GM04503 (cell line): ENCODE measurements at regions not wholly inside any gene's neighbourhood (a gene's known extent, or its start where the extent isn't known, plus 50 kb on each side); places are given as distances from the start of the nearest gene placed in this dataset.
A peak's percentile ranks its signal among the peaks of the same experiment; 100 is the strongest.

Experiments
- DNase-seq: peaks from one replicate; pipeline ENCODE4 v3.0.0-alpha.2; 2012; ENCODE audit warnings: low read depth

DNA sequence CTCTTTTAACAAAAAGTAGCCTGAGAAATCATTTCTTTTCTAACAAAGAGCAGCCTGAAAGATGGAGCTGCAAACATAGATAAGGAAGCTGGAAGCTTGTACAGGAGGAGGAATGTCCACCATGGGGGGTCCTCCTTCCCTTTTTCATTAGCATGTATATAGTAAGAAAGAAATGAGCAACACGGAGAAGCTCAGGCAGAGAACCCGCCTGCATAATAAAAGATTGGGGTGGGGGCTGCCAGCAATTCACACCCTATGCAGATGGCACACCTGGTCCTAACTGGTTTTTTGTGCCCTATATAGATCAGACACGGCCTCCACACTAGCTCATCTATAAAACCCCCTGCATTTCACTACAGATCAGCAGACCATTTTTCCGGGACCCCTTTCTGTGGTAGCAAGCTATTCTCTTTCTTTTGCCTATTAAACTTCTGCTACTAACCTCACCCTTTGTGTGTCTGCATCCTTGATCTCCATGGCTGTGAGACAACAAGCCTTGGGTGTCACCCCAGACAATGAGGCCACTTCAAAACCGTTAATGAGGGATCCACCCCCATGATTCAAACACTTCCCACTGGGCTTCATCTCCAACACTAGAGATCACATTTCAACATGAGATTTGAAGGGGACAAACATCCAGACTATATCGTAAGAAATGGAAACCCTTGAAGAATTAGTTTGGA, 167.5 kb upstream of the FREM2 start:
- no peak for DNase-seq

GRCh38 chr13:38520041-38520440, 166.8 kb upstream of the FREM2 start:
- DNase-seq: no peak

DNA sequence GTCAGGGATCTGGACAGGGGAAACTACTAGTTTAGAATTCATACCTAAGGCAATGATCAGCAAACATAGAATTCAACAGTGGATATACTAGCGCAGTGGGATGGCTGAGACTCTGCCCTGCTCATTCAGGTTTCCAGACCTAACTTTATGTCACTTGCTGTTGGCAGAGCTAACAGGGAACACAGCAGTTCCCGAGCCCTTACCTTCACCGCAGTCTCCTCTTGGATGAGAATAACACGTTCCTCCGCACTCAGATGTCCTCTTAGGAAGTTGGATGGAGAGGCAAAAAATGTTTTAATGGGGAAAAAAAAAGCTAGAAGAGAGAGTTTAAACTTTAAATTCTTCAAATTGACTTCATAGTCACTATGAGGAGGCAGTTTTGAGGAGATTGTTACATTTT, 159.7 kb upstream of the FREM2 start:
- DNase-seq: no peak

GRCh38 chr13:38528986-38529385, 157.9 kb upstream of the FREM2 start:
- DNase-seq: no peak

DNA sequence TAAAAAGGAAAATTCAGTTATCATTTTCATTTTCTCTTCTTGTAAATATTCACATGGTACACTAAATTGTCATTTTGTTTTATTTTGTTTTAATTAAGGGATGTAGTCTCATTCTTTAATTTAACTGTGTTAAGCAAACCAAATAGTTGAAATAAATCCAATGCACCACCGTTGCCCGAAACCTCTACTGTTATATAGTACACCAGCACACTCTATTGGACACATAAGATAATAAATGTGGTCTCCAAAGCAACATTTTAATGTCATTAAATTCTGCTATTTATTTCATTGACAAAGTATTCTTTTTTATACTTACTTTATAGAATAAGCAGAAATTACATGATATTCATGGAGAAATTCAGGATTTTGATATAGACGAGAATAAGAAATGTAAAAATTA, 156.4 kb upstream of the FREM2 start:
- DNase-seq: no peak

- DNase-seq: no peak
Observed at GRCh38 chr13:38535261-38535660, 151.6 kb upstream of the FREM2 start.

GRCh38 chr13:38537051-38537450, 149.8 kb upstream of the FREM2 start:
- DNase-seq: no peak

DNA sequence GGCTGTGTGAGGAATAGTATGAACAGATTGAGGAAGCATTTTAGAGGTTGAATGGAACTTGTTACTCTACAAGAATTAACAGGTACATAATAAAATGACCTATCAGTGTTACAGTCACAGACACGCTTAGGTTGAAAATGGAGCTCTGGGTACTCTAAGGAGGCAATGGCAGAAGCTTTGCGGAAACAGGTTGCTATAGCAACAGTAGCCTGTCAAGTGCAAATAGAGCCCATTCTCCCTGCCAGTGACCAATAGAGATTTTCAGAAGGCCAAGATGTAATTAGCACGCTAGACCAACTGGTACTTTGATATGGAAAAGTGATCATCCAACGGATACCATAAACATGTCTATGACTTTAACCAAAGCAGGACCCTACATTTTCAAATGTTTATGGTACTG, 148.5 kb upstream of the FREM2 start:
- DNase-seq: no peak

GRCh38 chr13:38539632-38540031, 147.2 kb upstream of the FREM2 start:
- DNase-seq: no peak

DNA sequence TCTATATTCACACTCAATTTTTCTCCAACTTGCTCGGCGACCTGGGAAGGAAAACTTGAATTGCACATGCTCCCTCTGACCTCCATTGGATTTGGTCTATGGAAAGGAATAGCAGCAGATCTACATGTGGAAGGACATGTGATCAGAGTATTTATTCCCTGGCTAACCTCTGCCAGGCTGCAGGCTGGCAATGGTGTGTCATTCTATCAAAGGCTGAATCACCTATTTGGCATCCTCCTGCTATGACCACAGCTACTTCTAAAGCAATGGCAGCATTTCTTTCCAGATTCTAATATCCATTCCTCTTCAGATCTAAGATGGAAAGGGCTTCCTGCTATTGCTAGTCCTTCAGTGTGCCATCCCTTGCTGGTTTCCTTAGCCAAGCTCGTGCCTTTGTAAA, 144.3 kb upstream of the FREM2 start:
- DNase-seq: no peak

- no peak for DNase-seq
Observed at GRCh38 chr13:38543561-38543960, 143.3 kb upstream of the FREM2 start.

DNA sequence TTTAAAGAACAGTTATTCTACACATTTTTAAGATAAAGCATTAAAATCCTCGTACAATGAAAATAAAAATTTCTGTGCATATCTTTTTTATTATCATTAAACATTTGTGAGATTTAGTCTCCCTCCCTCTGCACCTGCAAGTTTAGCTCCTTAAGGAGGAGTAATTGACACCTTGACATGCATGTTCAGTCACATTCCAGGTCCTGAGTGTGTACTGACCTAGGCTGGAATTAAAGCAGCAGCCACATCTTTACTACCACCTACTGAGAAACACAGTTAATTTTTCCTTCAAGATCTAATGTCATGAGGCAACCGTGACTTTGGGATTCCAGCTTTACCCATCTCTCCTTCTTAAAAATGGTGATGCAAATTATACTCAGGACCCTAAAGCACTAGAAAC, 123.1 kb upstream of the FREM2 start:
- no peak for DNase-seq

DNA sequence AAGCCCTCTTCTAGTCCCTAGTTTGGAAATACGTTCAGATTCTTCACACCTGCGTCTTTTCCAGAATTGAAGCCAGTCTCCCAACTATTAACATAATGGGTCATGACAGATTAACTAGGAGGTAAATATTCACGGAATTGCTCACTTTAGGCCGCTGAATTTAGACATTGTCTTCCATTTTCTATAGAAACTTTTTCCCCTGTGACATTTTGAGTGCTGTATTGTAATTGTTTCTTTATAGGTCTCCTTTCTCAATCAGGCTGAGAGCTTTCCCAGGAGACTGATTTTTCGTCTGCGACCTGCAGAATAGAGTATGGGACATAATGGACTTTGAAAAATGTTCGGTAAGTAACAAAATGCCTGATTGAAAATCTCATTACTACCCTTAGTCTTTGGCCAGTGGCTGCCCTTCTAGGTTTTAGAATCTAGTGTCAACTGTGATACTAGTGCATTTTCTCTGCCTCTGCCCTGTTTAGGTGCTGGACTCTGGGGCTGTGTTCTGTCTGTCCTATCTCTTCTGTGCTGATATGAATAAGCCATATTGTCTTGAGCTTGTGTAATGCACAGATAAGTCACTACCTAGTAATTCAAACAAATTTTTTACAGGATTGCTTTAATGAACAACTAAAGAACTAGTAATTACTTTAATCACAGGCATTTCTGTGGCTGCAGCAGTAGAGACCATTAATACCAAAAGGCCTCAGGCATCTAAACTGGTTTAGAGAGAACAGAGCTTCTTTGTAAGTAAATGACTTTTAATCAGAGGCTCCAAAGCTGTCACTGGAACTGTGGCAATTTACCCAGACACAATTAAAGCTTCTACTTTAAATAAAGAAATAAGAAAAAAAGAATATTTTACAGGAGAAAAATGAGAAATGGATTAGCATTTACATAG, 122.4 kb upstream of the FREM2 start:
- DNase-seq: no peak

DNA sequence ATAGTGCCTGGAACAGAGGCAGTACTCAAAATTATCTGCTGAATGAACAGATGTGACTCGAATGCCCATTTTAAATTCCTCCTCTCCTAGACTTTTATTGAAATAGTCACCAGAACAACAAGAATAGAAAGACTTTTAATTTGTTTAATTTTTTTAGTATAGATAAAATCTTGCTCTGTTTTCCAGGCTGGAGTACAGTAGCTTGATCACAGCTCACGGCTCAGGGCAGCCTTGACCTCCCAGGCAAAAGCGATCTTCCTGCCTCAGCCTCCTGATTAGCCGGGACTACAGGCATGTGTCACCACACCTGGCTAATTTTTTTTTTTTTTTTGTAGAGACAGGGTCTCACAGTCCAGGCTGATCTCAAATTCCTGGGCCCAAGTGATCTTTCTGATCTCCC, 120.9 kb upstream of the FREM2 start:
- no peak for DNase-seq

- no peak for DNase-seq
Observed at GRCh38 chr13:38566519-38566918, 120.4 kb upstream of the FREM2 start.

GRCh38 chr13:38570706-38571105, 116.2 kb upstream of the FREM2 start:
- no peak for DNase-seq

DNA sequence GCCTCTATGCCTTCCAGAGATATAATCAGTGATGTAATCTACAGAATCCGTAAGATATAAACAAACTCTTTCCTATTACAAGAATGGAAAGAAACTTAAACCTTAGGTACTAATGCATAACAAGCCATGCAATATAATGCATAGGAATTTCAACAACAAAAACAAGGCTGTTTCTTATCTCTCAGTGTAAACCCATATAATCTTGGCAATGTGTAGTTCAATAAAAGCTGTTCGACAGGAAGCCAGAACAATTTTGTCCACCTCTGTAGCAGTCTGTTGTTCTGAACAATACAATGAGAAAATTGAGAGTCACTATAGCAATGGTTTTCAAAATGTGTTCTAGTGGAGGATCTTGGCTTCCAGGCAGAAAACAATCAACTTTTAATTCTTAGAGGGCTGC, 111.5 kb upstream of the FREM2 start:
- no peak for DNase-seq

- no peak for DNase-seq
Observed at GRCh38 chr13:38577048-38577447, 109.8 kb upstream of the FREM2 start.

DNA sequence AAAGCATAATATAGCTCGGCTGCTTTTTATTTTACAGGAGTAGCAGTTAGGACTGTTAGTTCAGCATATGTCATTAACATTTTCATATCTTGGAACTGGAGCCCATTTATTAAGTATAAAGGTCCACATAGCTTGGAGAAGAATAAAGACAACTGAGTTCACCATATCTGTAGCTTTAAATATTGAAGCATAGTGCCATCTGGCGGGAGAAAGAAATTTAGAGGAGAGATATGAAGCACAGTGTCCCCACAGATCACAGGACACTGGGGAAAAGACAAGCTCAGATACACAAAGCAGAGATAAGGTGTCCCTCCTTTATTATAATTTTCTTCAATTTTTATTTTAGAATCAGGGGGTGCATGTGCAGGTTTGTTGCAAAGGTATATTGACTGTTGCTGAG, 104.7 kb upstream of the FREM2 start:
- DNase-seq: peak; percentile 1

- no peak for DNase-seq
Observed at GRCh38 chr13:38590230-38590629, 96.6 kb upstream of the FREM2 start.

DNA sequence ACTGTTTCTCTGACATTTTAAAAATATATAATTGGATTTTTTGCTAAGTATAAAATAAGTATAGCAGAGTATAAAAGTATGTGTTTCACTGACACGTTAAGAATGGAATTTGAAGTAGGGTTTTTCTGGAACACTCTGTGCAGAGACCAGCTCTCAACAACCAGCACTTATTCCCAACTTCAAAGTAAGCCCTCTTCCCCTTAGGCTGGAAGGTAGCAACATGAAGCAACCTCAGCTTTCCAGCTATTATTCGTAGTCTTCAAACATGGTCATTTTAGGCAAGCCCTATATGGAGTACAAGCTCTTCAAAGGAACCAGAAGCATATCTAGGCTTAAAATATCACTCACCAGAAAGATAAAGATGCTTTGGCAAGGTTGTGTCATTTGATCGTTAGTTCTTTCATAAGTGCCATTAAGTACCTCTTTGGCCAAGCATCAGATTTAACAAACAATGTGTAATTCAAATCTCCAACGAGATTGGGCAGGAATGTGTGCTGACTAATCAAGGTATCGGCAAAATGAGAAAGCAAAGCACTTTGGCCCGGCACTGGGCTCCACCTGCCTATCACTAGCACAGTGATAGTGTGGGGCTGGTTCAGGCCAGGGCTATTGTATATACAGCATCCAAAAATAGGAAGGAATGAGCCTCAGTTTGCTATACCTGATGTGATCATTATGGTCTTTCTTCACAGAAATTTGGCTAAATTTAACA, 95.9 kb upstream of the FREM2 start:
- DNase-seq: no peak

DNA sequence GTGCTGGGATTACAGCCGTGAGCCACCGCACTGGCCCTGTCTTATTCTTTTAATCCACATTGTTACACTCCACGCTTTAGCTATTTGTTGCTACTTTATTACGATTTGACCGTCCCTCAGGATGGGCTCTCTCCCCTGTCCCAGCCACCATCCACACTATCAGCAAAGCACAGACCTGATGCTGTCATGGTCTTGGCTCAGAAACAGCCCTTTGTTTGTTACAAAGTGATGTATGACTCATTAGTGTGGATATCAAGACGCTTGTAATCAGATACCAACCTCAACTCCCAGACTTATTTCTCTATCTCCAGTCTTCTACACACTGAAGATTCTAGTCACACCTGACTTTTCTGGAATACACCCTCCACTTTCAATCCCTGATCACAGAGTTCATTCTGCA, 84.6 kb upstream of the FREM2 start:
- DNase-seq: no peak
